Endodermal cell (in vitro differentiated cells): ENCODE measurements at regions not wholly inside any gene's neighbourhood (a gene's known extent, or its start where the extent isn't known, plus 50 kb on each side); places are given as distances from the start of the nearest gene placed in this dataset.

ENCODE experiments used
- DNase-seq: peaks from one replicate; pipeline ENCODE4 v3.0.0-alpha.2; 2017
- H3K27ac ChIP-seq: 2 replicates; pipeline ENCODE4 v1.5.1; 2013; ENCODE audit warnings: mild to moderate bottlenecking, low read depth, low read length, moderate library complexity
- H3K27me3 ChIP-seq: 2 replicates; pipeline ENCODE4 v1.6.1; 2013; ENCODE audit warnings: mild to moderate bottlenecking, low read length, moderate library complexity; ENCODE audit not compliant: insufficient read depth, control insufficient read depth, poor library complexity, severe bottlenecking
- H3K36me3 ChIP-seq: 2 replicates; pipeline ENCODE4 v1.7.0; 2013; ENCODE audit warnings: mild to moderate bottlenecking, low read length, moderate library complexity; ENCODE audit not compliant: control insufficient read depth, insufficient read depth
- H3K4me1 ChIP-seq: one replicate; pipeline ENCODE4 v1.7.0; 2013; ENCODE audit warnings: low read length; ENCODE audit not compliant: control insufficient read depth, insufficient read depth
- H3K4me3 ChIP-seq: 2 replicates; pipeline ENCODE4 v1.5.1; 2013; ENCODE audit warnings: mild to moderate bottlenecking, low read length, moderate library complexity
- H3K9ac ChIP-seq: 2 replicates; pipeline ENCODE4 v1.6.1; 2013; ENCODE audit warnings: mild to moderate bottlenecking, low read length, moderate library complexity; ENCODE audit not compliant: poor library complexity, severe bottlenecking; ENCODE audit errors: extremely low read depth
- H3K9me3 ChIP-seq: 2 replicates; pipeline ENCODE4 v1.6.1; 2013; ENCODE audit warnings: mild to moderate bottlenecking, low read length, moderate library complexity; ENCODE audit not compliant: control insufficient read depth
- H3K27ac Mint-ChIP-seq: 2 replicates; pipeline ENCODE4 v1.8.0; 2020; ENCODE audit warnings: mixed read lengths
- H3K27me3 Mint-ChIP-seq: 2 replicates; pipeline ENCODE4 v1.8.0; 2021; ENCODE audit warnings: mild to moderate bottlenecking, mixed read lengths; ENCODE audit not compliant: insufficient read depth
- H3K36me3 Mint-ChIP-seq: 2 replicates; pipeline ENCODE4 v1.8.0; 2020; ENCODE audit warnings: low read depth, mixed read lengths
- H3K4me1 Mint-ChIP-seq: 2 replicates; pipeline ENCODE4 v1.8.0; 2020; ENCODE audit warnings: mixed read lengths
- H3K4me3 Mint-ChIP-seq: 2 replicates; pipeline ENCODE4 v1.8.0; 2020; ENCODE audit warnings: mild to moderate bottlenecking, moderate library complexity, mixed read lengths
- H3K9me3 Mint-ChIP-seq: 2 replicates; pipeline ENCODE4 v1.8.0; 2020; ENCODE audit warnings: mild to moderate bottlenecking, mixed read lengths
- WGBS, 2 experiments: methylation state at CpG; one replicate each; pipeline versions ENCODE4 v1.1.5 to v1.1.7; 2013; ENCODE audit warnings: missing lambda C conversion rate in 2 of 2, mixed read lengths in 1 of 2; ENCODE audit not compliant: insufficient coverage in 1 of 2, insufficient read length in 1 of 2; 5-methylcytosine and 5-hydroxymethylcytosine counted together
- TF ChIP-seq, protein P1 (sequence below): fragments of 200-600 bp; sonication (generic); conservative IDR thresholded peaks from 2 replicates; pipeline ENCODE4 v1.5.0; 2021; ENCODE audit warnings: antibody characterized with exemption, mild to moderate bottlenecking

- Mint-ChIP-seq H3K4me1 (no peaks in the 10 kb centered on the region), H3K9me3 (no peaks in the 10 kb centered on the region), H3K4me3 (no peak overlapping the region), H3K27me3 (peaks cover 2% of the 10 kb centered on the region), H3K27ac (no peak overlapping the region), H3K36me3 (no peaks in the 10 kb centered on the region)
- no peaks in the 10 kb centered on the region for H3K4me1 ChIP-seq
- no peak overlapping the region for H3K9ac ChIP-seq
- H3K36me3 ChIP-seq, result no peaks in the 10 kb centered on the region
- H3K4me3 ChIP-seq, result no peak overlapping the region
- H3K27ac ChIP-seq, result no peak overlapping the region
- TF ChIP-seq, protein P1, sequence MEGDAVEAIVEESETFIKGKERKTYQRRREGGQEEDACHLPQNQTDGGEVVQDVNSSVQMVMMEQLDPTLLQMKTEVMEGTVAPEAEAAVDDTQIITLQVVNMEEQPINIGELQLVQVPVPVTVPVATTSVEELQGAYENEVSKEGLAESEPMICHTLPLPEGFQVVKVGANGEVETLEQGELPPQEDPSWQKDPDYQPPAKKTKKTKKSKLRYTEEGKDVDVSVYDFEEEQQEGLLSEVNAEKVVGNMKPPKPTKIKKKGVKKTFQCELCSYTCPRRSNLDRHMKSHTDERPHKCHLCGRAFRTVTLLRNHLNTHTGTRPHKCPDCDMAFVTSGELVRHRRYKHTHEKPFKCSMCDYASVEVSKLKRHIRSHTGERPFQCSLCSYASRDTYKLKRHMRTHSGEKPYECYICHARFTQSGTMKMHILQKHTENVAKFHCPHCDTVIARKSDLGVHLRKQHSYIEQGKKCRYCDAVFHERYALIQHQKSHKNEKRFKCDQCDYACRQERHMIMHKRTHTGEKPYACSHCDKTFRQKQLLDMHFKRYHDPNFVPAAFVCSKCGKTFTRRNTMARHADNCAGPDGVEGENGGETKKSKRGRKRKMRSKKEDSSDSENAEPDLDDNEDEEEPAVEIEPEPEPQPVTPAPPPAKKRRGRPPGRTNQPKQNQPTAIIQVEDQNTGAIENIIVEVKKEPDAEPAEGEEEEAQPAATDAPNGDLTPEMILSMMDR, result no peak
- H3K9me3 ChIP-seq, result no peaks in the 10 kb centered on the region
- DNase-seq, result no peak
- H3K27me3 ChIP-seq, result no peaks in the 10 kb centered on the region
- WGBS, 2 experiments, result 82 to 93% methylated on average over 7 of the region's 7 CpGs
These were observed 157.7 kb downstream of the ERMARD start for GRCh38 chr6:169909113-169909512.

DNA sequence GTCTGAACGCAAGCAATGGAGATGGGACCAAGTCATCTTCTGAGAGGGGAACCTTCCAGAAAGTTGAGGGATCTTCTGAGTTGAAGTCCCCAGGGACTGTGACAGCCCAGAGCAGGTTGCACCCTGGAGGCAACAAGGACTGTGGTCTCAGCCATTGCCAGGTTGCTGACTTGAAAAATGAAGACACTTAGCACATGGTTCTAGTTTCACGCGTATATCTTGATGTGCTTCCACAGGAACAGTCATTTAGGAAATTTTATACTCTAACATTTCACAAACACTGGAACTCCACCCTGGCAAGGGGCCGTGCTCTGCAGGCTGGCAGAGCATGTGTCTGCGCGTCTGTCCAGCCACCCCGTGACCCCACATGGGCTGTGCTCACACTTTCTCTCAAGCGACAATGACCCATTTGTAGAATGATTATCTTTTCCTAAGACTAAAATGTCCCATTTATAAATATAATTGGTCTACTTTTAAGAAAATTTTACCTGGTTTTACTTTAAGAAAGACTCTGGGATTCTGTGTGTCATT, 157.0 kb downstream of the ERMARD start:
- TF ChIP-seq, protein P1, result no peak
- H3K27me3 Mint-ChIP-seq, result peaks cover 2% of the 10 kb centered on the region
- no peaks in the 10 kb centered on the region for H3K9me3 Mint-ChIP-seq
- H3K9me3 ChIP-seq, result no peaks in the 10 kb centered on the region
- no peaks in the 10 kb centered on the region for H3K36me3 ChIP-seq
- 94 to 100% methylated on average over 6 to 7 of the region's 8 CpGs for WGBS, 2 experiments
- no peak overlapping the region for H3K4me3 Mint-ChIP-seq
- H3K9ac ChIP-seq, result no peak overlapping the region
- H3K4me1 Mint-ChIP-seq, result no peaks in the 10 kb centered on the region
- H3K4me1 ChIP-seq, result no peaks in the 10 kb centered on the region
- DNase-seq, result no peak
- H3K27me3 ChIP-seq, result no peaks in the 10 kb centered on the region
- no peak overlapping the region for H3K27ac ChIP-seq
- no peaks in the 10 kb centered on the region for H3K36me3 Mint-ChIP-seq
- no peak overlapping the region for H3K27ac Mint-ChIP-seq
- no peak overlapping the region for H3K4me3 ChIP-seq

- Histone ChIP-seq H3K36me3 (no peaks in the 10 kb centered on the region), H3K4me3 (no peak overlapping the region), H3K9ac (no peak overlapping the region), H3K27me3 (no peaks in the 10 kb centered on the region), H3K27ac (no peak overlapping the region), H3K9me3 (no peaks in the 10 kb centered on the region), H3K4me1 (no peaks in the 10 kb centered on the region)
- TF ChIP-seq, protein P1, result no peak
- no peaks in the 10 kb centered on the region for H3K9me3 Mint-ChIP-seq
- no peak overlapping the region for H3K4me3 Mint-ChIP-seq
- DNase-seq, result no peak
- H3K27ac Mint-ChIP-seq, result no peak overlapping the region
- peaks cover 2% of the 10 kb centered on the region for H3K27me3 Mint-ChIP-seq
- WGBS, 2 experiments, result 85 to 93% methylated on average over 3 to 9 of the region's 9 CpGs
- H3K4me1 Mint-ChIP-seq, result no peaks in the 10 kb centered on the region
- no peaks in the 10 kb centered on the region for H3K36me3 Mint-ChIP-seq
These were observed 156.1 kb downstream of the ERMARD start for GRCh38 chr6:169907419-169908115.
